NT2/D1 (cell line): ENCODE measurements at regions not wholly inside any gene's neighbourhood (a gene's known extent, or its start where the extent isn't known, plus 50 kb on each side); places are given as distances from the start of the nearest gene placed in this dataset.
"Not testable (repeated sequence)": the region's sequence is repeated elsewhere in the genome, so short reads cannot be mapped to it uniquely, and the experiment has no call there.

Experiments
- SUZ12 ChIP-seq: IDR thresholded peaks from 2 replicates; pipeline ENCODE4 v1.6.1; 2011; ENCODE audit not compliant: insufficient read length, insufficient read depth; ENCODE audit errors: extremely low read depth
- YY1 ChIP-seq: IDR thresholded peaks from 2 replicates; pipeline ENCODE4 v1.6.1; 2011; ENCODE audit not compliant: insufficient read length, insufficient read depth
- ZNF274 ChIP-seq: IDR thresholded peaks from 2 replicates; pipeline ENCODE4 v1.6.1; 2011; ENCODE audit warnings: mild to moderate bottlenecking, low read depth, low read length

DNA sequence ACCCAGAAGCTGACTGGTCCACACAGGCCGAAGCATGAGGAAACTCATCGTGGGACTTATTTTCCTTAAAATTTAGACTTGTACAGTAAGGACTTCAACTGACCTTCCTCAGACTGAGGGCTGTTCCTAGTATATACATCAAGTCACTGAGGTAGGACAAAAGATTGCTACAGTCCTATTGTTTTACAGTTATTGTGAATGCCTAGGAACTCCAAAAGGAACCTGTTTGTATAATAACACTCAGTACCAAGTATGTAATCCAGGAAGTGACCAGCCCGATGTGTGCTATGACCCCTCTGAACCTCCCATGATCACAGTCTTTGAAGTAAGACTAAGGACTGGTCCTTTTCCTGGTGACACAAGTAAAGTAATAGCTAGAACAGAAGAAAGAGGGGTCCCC, 136.3 kb downstream of the RELL1 start:
- not testable (repeated sequence) for TF ChIP-seq YY1, SUZ12, ZNF274
